Hepatocyte (in vitro differentiated cells): ENCODE measurements at regions not wholly inside any gene's neighbourhood (a gene's known extent, or its start where the extent isn't known, plus 50 kb on each side); places are given as distances from the start of the nearest gene placed in this dataset.

Experiments used
- DNase-seq: peaks from one replicate; pipeline ENCODE4 v3.0.0-alpha.2; 2016; ENCODE audit warnings: low spot score
- H2AFZ ChIP-seq: fragments of 200-600 bp; sonication (generic); 2 replicates; pipeline ENCODE4 v1.6.0; 2016; ENCODE audit warnings: antibody characterized with exemption, mild to moderate bottlenecking
- H3K27ac ChIP-seq: fragments of 200-600 bp; sonication (generic); 2 replicates; pipeline ENCODE4 v1.5.1; 2016; ENCODE audit warnings: mild to moderate bottlenecking
- H3K27me3 ChIP-seq: fragments of 200-600 bp; sonication (generic); 2 replicates; pipeline ENCODE4 v1.6.1; 2016
- H3K36me3 ChIP-seq: fragments of 200-600 bp; sonication (generic); replicated peaks from 2 replicates; pipeline ENCODE4 v1.5.1; 2016; ENCODE audit warnings: low read depth; ENCODE audit not compliant: insufficient read depth
- H3K4me1 ChIP-seq: fragments of 200-600 bp; sonication (generic); 2 replicates; pipeline ENCODE4 v1.5.1; 2016; ENCODE audit warnings: mild to moderate bottlenecking, moderate library complexity; ENCODE audit not compliant: insufficient read depth
- H3K4me2 ChIP-seq: fragments of 200-600 bp; sonication (generic); 2 replicates; pipeline ENCODE4 v1.6.0; 2016
- H3K4me3 ChIP-seq: fragments of 200-600 bp; sonication (generic); 2 replicates; pipeline ENCODE4 v1.5.1; 2016; ENCODE audit warnings: mild to moderate bottlenecking
- H3K79me2 ChIP-seq: fragments of 200-600 bp; sonication (generic); 2 replicates; pipeline ENCODE4 v1.6.0; 2017; ENCODE audit warnings: mild to moderate bottlenecking
- H3K9me2 ChIP-seq: fragments of 200-600 bp; sonication (generic); replicated peaks from 2 replicates; pipeline ENCODE4 v1.6.0; 2017; ENCODE audit warnings: mild to moderate bottlenecking; ENCODE audit not compliant: insufficient read depth
- H3K9me3 ChIP-seq: fragments of 200-600 bp; sonication (generic); 2 replicates; pipeline ENCODE4 v1.5.1; 2016; ENCODE audit warnings: low read depth, mild to moderate bottlenecking
- H4K20me1 ChIP-seq: fragments of 200-600 bp; sonication (generic); 2 replicates; pipeline ENCODE4 v1.6.0; 2016; ENCODE audit warnings: mild to moderate bottlenecking; ENCODE audit not compliant: insufficient read depth, poor library complexity, severe bottlenecking
- CTCF ChIP-seq: fragments of 200-600 bp; sonication (generic); IDR thresholded peaks from 2 replicates; pipeline ENCODE4 v1.5.1; 2016; ENCODE audit warnings: antibody characterized with exemption, mild to moderate bottlenecking; ENCODE audit not compliant: poor library complexity
- EZH2 ChIP-seq: fragments of 200-600 bp; sonication (generic); IDR thresholded peaks from 2 replicates; pipeline ENCODE4 v1.6.1; 2016; ENCODE audit warnings: antibody characterized with exemption, mild to moderate bottlenecking, borderline replicate concordance
- EZH2phosphoT487 ChIP-seq: fragments of 200-600 bp; sonication (generic); IDR thresholded peaks from one replicate; pipeline ENCODE4 v1.6.1; 2018; ENCODE audit warnings: antibody characterized with exemption, mild to moderate bottlenecking, low read depth, moderate library complexity; ENCODE audit not compliant: unreplicated experiment, severe bottlenecking
- WGBS: methylation state at CpG from one replicate; pipeline ENCODE4 v1.1.6; 2016; ENCODE audit warnings: low lambda C conversion rate; ENCODE audit errors: missing lambda C conversion rate; 5-methylcytosine and 5-hydroxymethylcytosine counted together

GRCh38 chr2:238706673-238707072, 141.2 kb upstream of the TWIST2 start:
- Histone ChIP-seq H3K27me3 (no peaks in the 10 kb centered on the region), H3K4me1 (peaks cover 4% of the 10 kb centered on the region), H3K4me2 (no peak overlapping the region), H3K36me3 (no peaks in the 10 kb centered on the region), H3K79me2 (no peaks in the 10 kb centered on the region), H3K27ac (no peak overlapping the region), H3K9me3 (no peaks in the 10 kb centered on the region), H3K9me2 (no peaks in the 10 kb centered on the region), H3K4me3 (no peak overlapping the region), H2AFZ (no peak overlapping the region), H4K20me1 (no peaks in the 10 kb centered on the region)
- DNase-seq = no peak
- 95% methylated on average over 1 of the region's 1 CpG for WGBS
- TF ChIP-seq EZH2 (no peak), EZH2phosphoT487 (no peak), CTCF (no peak)

- H3K27ac ChIP-seq = peak overlapping the region; percentile 47
- 84% methylated on average over 6 of the region's 6 CpGs for WGBS
- no peaks in the 10 kb centered on the region for H3K9me2 ChIP-seq
- no peaks in the 10 kb centered on the region for H4K20me1 ChIP-seq
- no peak overlapping the region for H3K4me3 ChIP-seq
- H2AFZ ChIP-seq = no peak overlapping the region
- H3K4me1 ChIP-seq = no peaks in the 10 kb centered on the region
- H3K36me3 ChIP-seq = no peaks in the 10 kb centered on the region
- H3K79me2 ChIP-seq = no peaks in the 10 kb centered on the region
- no peaks in the 10 kb centered on the region for H3K9me3 ChIP-seq
- H3K4me2 ChIP-seq = no peak overlapping the region
- H3K27me3 ChIP-seq = no peaks in the 10 kb centered on the region
- DNase-seq = no peak
- TF ChIP-seq EZH2 = no peak
- no peak for TF ChIP-seq EZH2phosphoT487
Measured at GRCh38 chr2:238709325-238710025, 138.4 kb upstream of the TWIST2 start.

GRCh38 chr2:238710032-238710735, 137.7 kb upstream of the TWIST2 start:
- Histone ChIP-seq H3K27me3 (no peaks in the 10 kb centered on the region), H3K9me2 (no peaks in the 10 kb centered on the region), H3K27ac (peak overlapping the region; percentile 47), H3K79me2 (no peaks in the 10 kb centered on the region), H3K36me3 (no peaks in the 10 kb centered on the region), H2AFZ (no peak overlapping the region), H3K4me2 (peak overlapping the region; percentile 3), H3K9me3 (no peaks in the 10 kb centered on the region), H4K20me1 (no peaks in the 10 kb centered on the region), H3K4me3 (no peak overlapping the region), H3K4me1 (no peaks in the 10 kb centered on the region)
- WGBS = 34% methylated on average over 1 of the region's 1 CpG
- no peak for TF ChIP-seq EZH2phosphoT487
- no peak for TF ChIP-seq CTCF
- TF ChIP-seq EZH2 = no peak
- DNase-seq = no peak

- no peak overlapping the region for H3K4me3 ChIP-seq
- H3K9me2 ChIP-seq = no peaks in the 10 kb centered on the region
- no peak for DNase-seq
- H3K79me2 ChIP-seq = no peaks in the 10 kb centered on the region
- H3K36me3 ChIP-seq = no peaks in the 10 kb centered on the region
- no peaks in the 10 kb centered on the region for H3K9me3 ChIP-seq
- no peaks in the 10 kb centered on the region for H3K4me1 ChIP-seq
- H4K20me1 ChIP-seq = no peaks in the 10 kb centered on the region
- no peak overlapping the region for H2AFZ ChIP-seq
- TF ChIP-seq EZH2phosphoT487 (no peak), EZH2 (no peak), CTCF (no peak)
- no peaks in the 10 kb centered on the region for H3K27me3 ChIP-seq
- no peak overlapping the region for H3K27ac ChIP-seq
- 97% methylated on average over 4 of the region's 4 CpGs for WGBS
- peak overlapping the region; percentile 3 for H3K4me2 ChIP-seq
Measured at GRCh38 chr2:238710787-238711186, 137.1 kb upstream of the TWIST2 start.
